Endothelial cell of umbilical vein (primary cell): ENCODE measurements at regions not wholly inside any gene's neighbourhood (a gene's known extent, or its start where the extent isn't known, plus 50 kb on each side); places are given as distances from the start of the nearest gene placed in this dataset.

ENCODE experiments used
- FOS ChIP-seq: IDR thresholded peaks from 2 replicates; pipeline ENCODE4 v1.6.1; 2011; ENCODE audit warnings: mild to moderate bottlenecking, low read length, moderate library complexity, borderline replicate concordance; ENCODE audit not compliant: insufficient read depth
- POLR2A ChIP-seq: IDR thresholded peaks from 2 replicates; pipeline ENCODE4 v1.6.1; 2012; ENCODE audit warnings: low read depth, mild to moderate bottlenecking, control low read depth, low read length
- POLR2AphosphoS5 ChIP-seq: IDR thresholded peaks from 2 replicates; pipeline ENCODE4 v1.6.1; 2012; ENCODE audit warnings: low read depth, mild to moderate bottlenecking, control low read depth, low read length, moderate library complexity; ENCODE audit not compliant: insufficient read depth
- TF ChIP-seq, protein P1 (sequence below), 2 donors: IDR thresholded peaks; 1 replicate in 1 of 2; 2 replicates in 1 of 2; pipeline ENCODE4 v1.5.1; 2011; ENCODE audit warnings: low read length in 2 of 2, mild to moderate bottlenecking in 2 of 2, moderate library complexity in 2 of 2, control low read depth in 1 of 2, inconsistent platforms in 1 of 2, low read depth in 1 of 2; ENCODE audit not compliant: insufficient read depth in 1 of 2; ENCODE audit errors: extremely low read depth in 1 of 2
- TF ChIP-seq, protein P2 (sequence below): IDR thresholded peaks from 2 replicates; pipeline ENCODE4 v1.6.1; 2011; ENCODE audit not compliant: insufficient read depth, insufficient read length

DNA sequence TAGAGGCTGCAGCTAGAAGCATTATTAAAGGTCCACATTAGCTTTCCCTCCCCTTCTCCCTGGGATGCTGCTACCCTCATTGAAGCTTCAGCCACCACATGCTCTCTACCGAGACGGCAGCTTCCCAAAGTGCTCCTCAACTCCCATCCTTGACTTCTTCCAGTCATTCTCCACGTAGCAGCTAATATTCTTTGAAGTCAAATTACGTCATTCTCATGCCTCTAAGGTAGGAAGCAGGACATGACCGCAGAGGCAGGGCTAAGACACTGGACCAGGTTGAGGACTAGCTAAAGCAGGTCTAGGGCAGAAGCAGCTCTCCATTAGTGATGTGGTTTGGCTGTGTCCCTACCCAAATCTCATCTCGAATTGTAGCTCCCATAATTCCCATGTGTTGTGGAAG is 128.3 kb downstream of the SHOX start:
- TF ChIP-seq, protein P1, sequence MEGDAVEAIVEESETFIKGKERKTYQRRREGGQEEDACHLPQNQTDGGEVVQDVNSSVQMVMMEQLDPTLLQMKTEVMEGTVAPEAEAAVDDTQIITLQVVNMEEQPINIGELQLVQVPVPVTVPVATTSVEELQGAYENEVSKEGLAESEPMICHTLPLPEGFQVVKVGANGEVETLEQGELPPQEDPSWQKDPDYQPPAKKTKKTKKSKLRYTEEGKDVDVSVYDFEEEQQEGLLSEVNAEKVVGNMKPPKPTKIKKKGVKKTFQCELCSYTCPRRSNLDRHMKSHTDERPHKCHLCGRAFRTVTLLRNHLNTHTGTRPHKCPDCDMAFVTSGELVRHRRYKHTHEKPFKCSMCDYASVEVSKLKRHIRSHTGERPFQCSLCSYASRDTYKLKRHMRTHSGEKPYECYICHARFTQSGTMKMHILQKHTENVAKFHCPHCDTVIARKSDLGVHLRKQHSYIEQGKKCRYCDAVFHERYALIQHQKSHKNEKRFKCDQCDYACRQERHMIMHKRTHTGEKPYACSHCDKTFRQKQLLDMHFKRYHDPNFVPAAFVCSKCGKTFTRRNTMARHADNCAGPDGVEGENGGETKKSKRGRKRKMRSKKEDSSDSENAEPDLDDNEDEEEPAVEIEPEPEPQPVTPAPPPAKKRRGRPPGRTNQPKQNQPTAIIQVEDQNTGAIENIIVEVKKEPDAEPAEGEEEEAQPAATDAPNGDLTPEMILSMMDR (IDR thresholded peaks at IDR 0.05; ENCODE audit: extremely low read depth in 1 of 2, insufficient read depth in 1 of 2, low read depth in 1 of 2, low read length in 2 of 2): no peak
- TF ChIP-seq POLR2A (no peak), POLR2AphosphoS5 (no peak), FOS (no peak)
- TF ChIP-seq, protein P2, sequence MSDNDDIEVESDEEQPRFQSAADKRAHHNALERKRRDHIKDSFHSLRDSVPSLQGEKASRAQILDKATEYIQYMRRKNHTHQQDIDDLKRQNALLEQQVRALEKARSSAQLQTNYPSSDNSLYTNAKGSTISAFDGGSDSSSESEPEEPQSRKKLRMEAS: no peak
